Stomach (tissue), 8 donors: ENCODE measurements at regions not wholly inside any gene's neighbourhood (a gene's known extent, or its start where the extent isn't known, plus 50 kb on each side); places are given as distances from the start of the nearest gene placed in this dataset.
A peak's percentile ranks its signal among the peaks of the same experiment; 100 is the strongest.
"Not testable (repeated sequence)": the region's sequence is repeated elsewhere in the genome, so short reads cannot be mapped to it uniquely, and the experiment has no call there.

Source experiments
- DNase-seq, 2 donors: peaks; one replicate each; pipeline versions ENCODE4 v3.0.0 to v3.0.0-alpha.2; 2013 to 2019
- H3K27ac ChIP-seq, 5 donors: fragments of 200-600 bp in 4 of 5; sonication (generic) in 4 of 5; one replicate each; pipeline ENCODE4 v1.5.1; 2013 to 2019; ENCODE audit warnings: mild to moderate bottlenecking in 1 of 5, moderate library complexity in 1 of 5
- H3K27me3 ChIP-seq, 3 donors: fragments of 200-600 bp; sonication (generic); one replicate each; pipeline ENCODE4 v1.5.1; 2017 to 2019; ENCODE audit warnings: mixed run types in 1 of 3
- H3K36me3 ChIP-seq, 4 donors: fragments of 200-600 bp; sonication (generic); 1 replicate in 3 of 4; 2 replicates in 1 of 4; pipeline ENCODE4 v1.5.1; 2016 to 2019
- H3K4me1 ChIP-seq, 4 donors: fragments of 200-600 bp; sonication (generic); one replicate each; pipeline ENCODE4 v1.5.1; 2016 to 2019
- H3K4me3 ChIP-seq, 4 donors: fragments of 200-600 bp; sonication (generic) in 3 of 4; one replicate each; pipeline ENCODE4 v1.5.1; 2016 to 2019; ENCODE audit warnings: mild to moderate bottlenecking in 1 of 4
- H3K9me3 ChIP-seq, 4 donors: fragments of 200-600 bp; sonication (generic); one replicate each; pipeline ENCODE4 v1.5.1; 2016 to 2019
- CTCF ChIP-seq, 7 experiments: fragments of 450-650 bp in 4 of 7; fragments of 200-600 bp in 3 of 7; sonication (generic) in 3 of 7; IDR thresholded peaks; one replicate each; pipeline ENCODE4 v1.5.1; 2016 to 2019; ENCODE audit warnings: antibody characterized with exemption in 7 of 7, control low read depth in 2 of 7, mild to moderate bottlenecking in 1 of 7
- EP300 ChIP-seq: sonication (generic); formaldehyde crosslinking; IDR thresholded peaks from one replicate; pipeline ENCODE4 v1.6.1; 2017; ENCODE audit warnings: antibody characterized with exemption
- POLR2A ChIP-seq, 4 donors: fragments of 450-650 bp; IDR thresholded peaks; one replicate each; pipeline ENCODE4 v1.6.1; 2016; ENCODE audit warnings: antibody characterized with exemption in 4 of 4, control low read depth in 2 of 4, mild to moderate bottlenecking in 1 of 4, moderate library complexity in 1 of 4
- POLR2AphosphoS5 ChIP-seq, 3 donors: sonication (generic); formaldehyde crosslinking; IDR thresholded peaks; one replicate each; pipeline ENCODE4 v1.6.1; 2016; ENCODE audit warnings: antibody characterized with exemption in 3 of 3
- WGBS, 5 donors: extraction: QIAGEN DNeasy Blood & Tissue Kit in 3 of 5; methylation state at CpG; one replicate each; pipeline versions ENCODE4 v1.1.5 to v1.1.7; 2013 to 2018; 5-methylcytosine and 5-hydroxymethylcytosine counted together
- intact Hi-C: fragments of 100-400 bp; cut with DNase I; formaldehyde crosslinking; loops from one replicate; pipeline ENCODE4 v1.15.1; 2023; ENCODE audit warnings: low total_unique reads
- donor health status: healthy with polysubstance abuse.
- donor health status: Bipolar disorder and iron deficiency.
- donor health status: healthy.

- H3K9me3 ChIP-seq, H3K4me3 ChIP-seq, H3K27ac ChIP-seq, H3K27me3 ChIP-seq, H3K4me1 ChIP-seq, intact Hi-C loops, H3K36me3 ChIP-seq: not testable (repeated sequence)
- peak in 1 of 2 donors; percentile 61 for DNase-seq
- peak in 2 of 7 experiments; percentile 6 to 9 for TF ChIP-seq CTCF (IDR thresholded peaks at IDR 0.05)
- WGBS, 5 donors: 31 to 39% (median 35%) methylated on average over 7 of the region's 7 CpGs
Measured at GRCh38 chr1:166433404-166434304, 266.9 kb upstream of the FAM78B start.

- no peaks in the 10 kb centered on the region for H3K27me3 ChIP-seq
- no peak overlapping the region for H3K27ac ChIP-seq
- no peaks in the 10 kb centered on the region for H3K36me3 ChIP-seq
- H3K4me1 ChIP-seq: no peaks in the 10 kb centered on the region
- H3K9me3 ChIP-seq: no peaks in the 10 kb centered on the region
- 54 to 75% (median 70%) methylated on average over 2 of the region's 2 CpGs for whole genome bisulfite sequencing, 5 donors
- intact Hi-C loops: no loop called here
- DNase-seq: no peak
- TF ChIP-seq POLR2AphosphoS5 (IDR thresholded peaks at IDR 0.05) (no peak), EP300 (no peak), CTCF (IDR thresholded peaks at IDR 0.05) (no peak), POLR2A (IDR thresholded peaks at IDR 0.05) (no peak)
- no peak overlapping the region for H3K4me3 ChIP-seq
Measured at GRCh38 chr1:166457700-166458099, 290.9 kb upstream of the FAM78B start.

GRCh38 chr1:166464333-166464732 lies 297.5 kb upstream of the FAM78B start:
- Histone ChIP-seq H3K4me3 (no peak overlapping the region), H3K27me3 (no peaks in the 10 kb centered on the region), H3K36me3 (no peaks in the 10 kb centered on the region), H3K4me1 (no peaks in the 10 kb centered on the region), H3K27ac (no peak overlapping the region), H3K9me3 (peaks cover 0 to 13% (median 7%) of the 10 kb centered on the region in 4 donors)
- no peak for DNase-seq
- TF ChIP-seq EP300 (no peak), POLR2A (IDR thresholded peaks at IDR 0.05) (no peak)
- intact Hi-C loops: no loop called here
- WGBS, 5 donors: 85 to 96% (median 94%) methylated on average over 1 of the region's 1 CpG

- DNase-seq: no peak
- Histone ChIP-seq H3K4me1 (no peaks in the 10 kb centered on the region), H3K36me3 (no peaks in the 10 kb centered on the region), H3K4me3 (no peak overlapping the region), H3K27ac (no peak overlapping the region), H3K27me3 (peaks cover 0 to 18% (median 0%) of the 10 kb centered on the region in 3 donors), H3K9me3 (peaks cover 0 to 6% (median 1%) of the 10 kb centered on the region in 4 donors)
- 76 to 87% (median 82%) methylated on average over 2 of the region's 2 CpGs for WGBS, 5 donors
- intact Hi-C loops: loop anchor here (10.0 kb wide), 1 partner anchor 545 kb away; no protein-coding TSS in a partner anchor
- no peak for TF ChIP-seq POLR2AphosphoS5 (IDR thresholded peaks at IDR 0.05)
- no peak for TF ChIP-seq EP300
- no peak for TF ChIP-seq CTCF (IDR thresholded peaks at IDR 0.05)
- no peak for TF ChIP-seq POLR2A (IDR thresholded peaks at IDR 0.05)
Measured at GRCh38 chr1:166470014-166470413, 303.2 kb upstream of the FAM78B start.

GRCh38 chr1:166470441-166470840 lies 303.6 kb upstream of the FAM78B start:
- Histone ChIP-seq H3K27ac (no peak overlapping the region), H3K9me3 (peaks cover 0 to 1% (median 0%) of the 10 kb centered on the region in 4 donors), H3K27me3 (peaks cover 0 to 18% (median 0%) of the 10 kb centered on the region in 3 donors), H3K4me1 (no peaks in the 10 kb centered on the region), H3K4me3 (no peak overlapping the region), H3K36me3 (no peaks in the 10 kb centered on the region)
- no peak for DNase-seq
- TF ChIP-seq POLR2AphosphoS5 (IDR thresholded peaks at IDR 0.05) (no peak), EP300 (no peak), CTCF (IDR thresholded peaks at IDR 0.05) (no peak), POLR2A (IDR thresholded peaks at IDR 0.05) (no peak)
- intact Hi-C loops: loop anchor here (10.0 kb wide), 1 partner anchor 546 kb away; no protein-coding TSS in a partner anchor
- 45 to 58% (median 47%) methylated on average over 2 of the region's 2 CpGs for WGBS, 5 donors
